Mesenteric fat pad (tissue), 1 donor: ENCODE measurements at regions not wholly inside any gene's neighbourhood (a gene's known extent, or its start where the extent isn't known, plus 50 kb on each side); places are given as distances from the start of the nearest gene placed in this dataset.

Experiments
- DNase-seq: peaks from one replicate; pipeline ENCODE4 v3.0.0-alpha.2; 2020; ENCODE audit warnings: low spot score
- donor health status: DM: yes; HTN: yes; CAD: no.

GRCh38 chr9:121568343-121569265 is 69.0 kb upstream of the GGTA1 start:
- no peak for DNase-seq

GRCh38 chr9:121569266-121569648 is 69.6 kb upstream of the GGTA1 start:
- DNase-seq, result no peak

GRCh38 chr9:121572581-121572980 is 72.9 kb upstream of the GGTA1 start:
- no peak for DNase-seq

- DNase-seq, result no peak
Measured at GRCh38 chr9:121573717-121574485, 74.3 kb upstream of the GGTA1 start.

- DNase-seq, result no peak
Measured at GRCh38 chr9:121574774-121575519, 75.3 kb upstream of the GGTA1 start.

DNA sequence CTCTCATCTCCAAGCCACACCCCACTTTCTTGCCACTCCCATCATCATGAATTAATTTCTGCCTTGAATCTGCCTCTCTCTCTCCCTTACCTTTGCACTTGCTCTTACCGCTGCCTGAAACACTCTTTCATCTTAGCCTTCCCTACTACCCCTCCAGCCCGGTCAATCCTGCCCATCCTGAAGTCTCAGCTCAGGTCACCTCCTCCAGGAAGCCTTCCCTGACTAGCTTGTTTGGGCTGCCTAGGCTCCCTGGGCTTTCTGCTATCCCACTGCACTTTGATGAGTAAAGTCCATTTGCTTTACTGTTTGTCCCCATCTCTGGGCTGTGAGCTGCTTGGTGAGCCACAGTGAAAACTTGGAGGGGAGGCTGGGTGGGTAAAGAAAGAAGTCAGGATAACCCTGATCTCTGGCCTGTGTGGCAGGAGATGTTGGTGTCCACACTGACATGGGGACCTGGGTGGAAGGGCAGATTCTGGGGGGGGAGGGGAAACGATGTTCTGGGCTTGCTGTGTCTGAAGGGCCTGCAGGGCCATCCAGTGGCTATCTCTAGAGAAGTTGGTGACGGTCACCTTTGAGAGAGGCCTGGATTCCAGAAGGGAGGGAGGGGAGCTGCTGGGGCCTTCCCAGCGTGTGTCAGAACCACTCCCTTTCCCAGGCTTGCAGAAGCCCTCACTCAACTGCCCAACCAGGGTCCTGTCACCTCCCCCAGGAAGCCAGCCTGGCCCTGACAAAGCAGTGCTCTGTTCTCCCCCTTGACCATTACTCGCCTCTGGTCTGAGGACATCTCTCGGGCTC is 75.0 kb upstream of the DAB2IP start:
- no peak for DNase-seq

GRCh38 chr9:121577166-121577565 is 74.3 kb upstream of the DAB2IP start:
- no peak for DNase-seq

DNA sequence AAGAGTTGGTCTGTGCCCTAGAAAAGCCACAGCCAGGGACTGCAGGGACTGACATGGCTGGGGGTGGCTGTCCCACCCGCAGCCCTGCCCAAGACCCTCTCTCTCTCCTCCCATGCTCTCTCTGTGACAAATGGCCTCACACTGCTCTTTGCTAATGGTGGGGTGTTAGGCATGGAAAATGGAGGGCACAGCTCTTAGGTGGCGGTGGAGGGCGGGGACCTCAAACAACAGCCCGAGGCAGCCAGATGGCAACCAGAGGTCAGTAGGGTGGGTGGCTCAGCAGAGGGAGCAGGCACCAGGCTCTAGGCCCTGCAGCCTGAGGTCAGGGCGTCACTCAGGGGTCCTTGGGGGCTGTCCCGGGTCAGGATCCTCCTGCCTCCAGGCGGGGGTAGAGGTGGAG is 73.9 kb upstream of the DAB2IP start:
- DNase-seq, result no peak

DNA sequence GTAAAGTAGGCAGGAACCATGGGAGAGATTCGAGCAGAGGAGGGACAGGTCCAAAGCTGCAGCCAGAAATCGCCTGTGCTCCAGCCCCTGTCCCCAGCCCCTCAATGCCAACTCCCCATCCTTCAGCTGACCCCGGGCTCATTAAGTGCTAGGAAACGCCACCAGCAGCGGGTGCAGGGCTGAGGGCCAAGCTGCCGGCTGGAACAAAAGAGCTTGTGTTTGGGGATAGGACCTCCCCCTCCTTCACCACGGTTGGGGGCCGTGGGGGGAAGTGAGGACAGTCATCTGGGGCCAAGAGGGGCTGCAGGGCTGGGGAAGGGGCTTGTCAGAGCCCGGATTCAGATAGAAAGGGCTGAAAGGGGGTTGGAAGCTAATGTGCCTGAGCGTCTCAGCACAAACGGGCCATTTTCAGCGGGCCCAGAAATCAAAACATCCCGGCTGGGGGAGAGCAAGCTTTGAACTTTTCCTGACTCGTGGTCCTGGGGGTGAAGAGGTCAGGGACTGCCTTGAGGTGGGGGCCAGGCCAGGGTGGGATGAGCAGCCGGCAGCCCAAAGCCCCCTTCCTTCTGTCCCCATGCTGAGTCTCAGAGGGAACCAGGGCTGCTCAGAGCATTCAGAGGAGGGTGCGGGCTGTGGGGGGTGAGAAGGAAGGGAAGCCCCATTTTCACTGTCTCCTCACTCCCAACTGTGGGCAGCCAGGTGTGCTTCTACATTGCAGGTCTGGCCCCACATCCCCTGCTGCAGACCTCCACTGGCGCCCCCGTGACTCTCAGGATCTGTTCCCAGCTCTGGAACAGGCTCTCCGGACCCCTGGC is 69.4 kb upstream of the DAB2IP start:
- DNase-seq, result no peak

GRCh38 chr9:121582641-121583040 is 68.8 kb upstream of the DAB2IP start:
- no peak for DNase-seq

DNA sequence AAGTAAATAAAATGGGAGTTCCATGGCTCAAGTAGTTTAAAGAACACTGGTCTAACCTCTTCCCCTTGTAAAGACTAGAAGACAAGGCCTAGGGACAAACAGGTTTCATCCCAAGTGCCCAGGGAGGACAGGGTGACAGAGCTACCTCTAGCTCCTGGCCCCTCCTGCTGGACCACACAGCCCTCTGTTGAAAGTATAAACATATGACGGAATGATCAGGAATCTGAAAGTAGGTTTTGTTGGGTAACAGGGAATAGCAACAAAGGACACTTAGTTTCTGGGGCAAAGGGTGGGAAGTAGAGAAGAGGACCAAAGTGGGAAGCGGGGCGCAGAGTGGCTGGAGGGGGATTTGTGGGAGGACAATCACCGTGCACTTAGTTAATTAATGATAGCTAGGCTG is 67.0 kb upstream of the DAB2IP start:
- no peak for DNase-seq

DNA sequence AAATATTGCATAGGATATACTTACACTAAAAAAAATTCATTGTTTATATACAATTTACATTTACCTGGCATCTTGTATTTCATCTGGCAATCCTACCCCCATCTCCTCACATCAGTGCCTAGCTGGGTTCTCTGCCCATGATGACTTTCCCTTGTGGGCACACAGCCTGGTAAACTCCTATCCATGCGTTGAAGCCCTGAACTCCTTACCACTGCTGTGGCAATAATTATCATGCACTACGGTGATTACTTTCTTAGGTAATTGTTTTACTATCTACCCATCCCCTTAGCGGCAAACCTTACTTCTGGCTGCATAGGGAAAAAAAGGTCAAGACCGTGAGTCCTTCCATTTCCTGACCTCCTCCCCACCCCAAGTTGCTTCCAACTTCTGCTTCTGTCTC is 63.6 kb upstream of the DAB2IP start:
- no peak for DNase-seq

GRCh38 chr9:121589986-121590385 is 61.4 kb upstream of the DAB2IP start:
- no peak for DNase-seq

- DNase-seq, result no peak
Measured at GRCh38 chr9:121592265-121592664, 59.2 kb upstream of the DAB2IP start.

GRCh38 chr9:121593066-121593465 is 58.4 kb upstream of the DAB2IP start:
- DNase-seq, result no peak

DNA sequence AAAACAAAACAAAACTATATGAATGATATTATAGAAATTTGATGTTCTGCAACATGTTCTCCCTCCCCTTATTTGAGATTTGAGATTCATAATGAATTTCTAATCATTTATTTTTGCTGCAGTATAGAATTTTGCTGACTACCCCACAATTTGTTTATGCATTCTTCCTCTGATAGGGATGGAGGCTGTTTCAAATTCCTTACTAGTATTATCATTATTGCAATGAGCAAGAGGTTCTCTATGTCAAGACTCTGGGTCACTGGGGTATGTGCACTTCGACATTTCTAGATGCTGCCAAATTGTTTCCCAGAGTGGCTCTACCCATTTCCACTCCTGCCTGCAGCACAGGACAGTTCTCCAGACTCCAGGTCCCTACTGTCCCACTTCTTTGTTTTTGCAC is 54.9 kb upstream of the DAB2IP start:
- DNase-seq, result no peak

DNA sequence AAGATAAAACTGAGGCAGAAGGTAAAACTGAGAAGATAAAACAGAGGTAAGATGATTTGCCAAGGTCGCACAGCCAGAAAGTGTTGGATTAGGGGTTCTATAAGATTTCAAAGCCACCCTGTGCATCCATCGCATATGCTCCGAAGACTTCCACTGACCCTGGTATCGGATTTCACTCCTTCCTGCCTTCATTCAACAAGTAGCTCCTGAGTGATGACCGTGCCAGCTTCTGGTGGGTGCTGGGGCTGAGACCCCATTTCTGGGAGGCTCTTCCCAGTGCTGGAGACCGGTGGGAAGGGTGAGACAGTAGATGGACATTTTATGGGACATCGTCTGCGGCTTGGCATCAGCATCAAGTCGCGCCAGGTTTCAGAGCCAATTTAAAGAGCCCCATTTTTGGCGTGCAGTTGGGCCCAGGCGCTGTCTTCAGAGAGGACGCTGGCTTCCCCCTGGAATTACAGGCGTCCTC is 53.7 kb upstream of the DAB2IP start:
- DNase-seq, result no peak

DNA sequence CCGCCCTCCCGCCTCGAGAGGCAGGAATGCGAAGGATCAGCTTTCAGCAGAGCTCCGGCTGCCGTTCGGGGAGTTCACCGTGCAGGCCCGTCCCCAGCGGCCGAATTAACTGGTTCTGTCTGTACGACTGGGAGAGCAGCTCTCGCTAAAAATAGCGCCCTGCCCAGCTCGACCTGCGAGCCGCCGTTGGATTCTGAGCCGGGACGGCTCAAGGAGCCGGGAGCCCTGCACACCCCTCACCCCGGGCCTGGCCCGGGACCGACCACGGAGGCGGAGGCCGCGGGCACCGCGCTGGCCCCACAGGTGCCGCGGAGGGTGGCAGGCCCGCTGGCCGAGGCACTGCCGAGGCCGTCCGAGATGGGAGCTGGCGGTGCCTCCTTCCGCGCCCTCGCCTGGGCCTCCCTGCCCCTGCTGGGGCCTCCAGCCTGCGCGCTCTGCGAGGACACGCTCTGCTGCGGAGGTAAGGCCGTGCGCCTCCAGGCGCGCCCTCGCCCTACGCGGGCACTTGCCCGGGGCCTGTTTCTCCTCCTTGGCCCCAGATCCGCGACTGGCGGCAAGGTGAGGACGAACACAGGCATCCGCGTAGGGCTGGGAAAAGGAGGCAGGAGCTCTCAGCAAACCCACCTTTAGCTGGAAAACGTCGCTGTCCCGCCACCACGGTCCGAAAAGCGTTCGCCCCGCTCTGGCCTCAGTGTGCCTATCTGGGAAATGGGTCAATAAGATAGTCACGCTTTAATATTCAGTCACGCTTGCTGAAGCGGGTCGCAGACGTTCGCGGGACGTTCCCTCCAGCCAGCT is 53.1 kb upstream of the DAB2IP start:
- no peak for DNase-seq
